ENCODE measurements at regions not wholly inside any gene's neighbourhood (a gene's known extent, or its start where the extent isn't known, plus 50 kb on each side); places are given as distances from the start of the nearest gene placed in this dataset.
"Not testable (repeated sequence)": the region's sequence is repeated elsewhere in the genome, so short reads cannot be mapped to it uniquely, and the experiment has no call there.

DNA sequence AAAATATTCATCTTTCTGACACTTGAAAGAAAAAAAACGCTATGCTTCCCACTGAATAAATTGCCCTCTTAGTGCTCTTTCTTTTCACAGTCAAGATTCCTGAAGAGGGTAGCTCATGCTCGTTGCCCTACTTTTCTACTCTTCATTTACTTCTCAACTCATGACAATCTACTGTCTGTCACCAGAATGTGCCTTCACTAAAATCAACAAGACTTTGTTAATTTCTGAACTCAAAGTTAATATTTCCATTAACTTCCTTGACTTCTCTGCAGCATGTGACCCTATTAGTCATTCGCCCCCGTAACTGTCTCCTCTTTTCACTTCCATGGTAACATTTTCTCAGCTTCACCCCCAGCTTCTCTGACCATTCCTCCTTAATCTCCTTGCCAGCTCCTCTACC lies 98.9 kb upstream of the MAPRE2 start:
- no peak for TF ChIP-seq GATA1 (IDR thresholded peaks at IDR 0.05; ENCODE audit: low read depth, low read length)
- no peak for TF ChIP-seq POLR2A (IDR thresholded peaks at IDR 0.05; ENCODE audit: low read length)

DNA sequence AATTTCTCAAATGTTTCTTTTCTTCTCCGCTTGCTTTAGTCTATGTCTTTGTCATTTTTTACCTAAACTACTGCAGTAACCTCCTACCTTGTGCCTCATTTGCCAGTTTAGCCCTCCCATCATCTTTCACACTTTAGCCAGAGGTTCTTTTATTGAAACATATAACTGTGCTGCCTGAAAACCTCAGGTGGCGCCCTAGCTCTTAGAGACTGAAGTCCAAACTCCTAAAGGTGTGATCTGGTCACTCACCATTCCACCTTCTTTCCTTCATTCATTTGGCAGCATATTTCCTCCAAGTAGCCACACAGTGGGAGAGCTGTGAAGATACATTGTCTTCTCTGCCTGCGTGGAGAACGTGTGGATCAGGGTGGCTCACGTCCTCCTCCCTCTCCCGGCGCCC lies 98.2 kb upstream of the MAPRE2 start:
- TF ChIP-seq POLR2A (IDR thresholded peaks at IDR 0.05; ENCODE audit: low read length) (no peak), GATA1 (IDR thresholded peaks at IDR 0.05; ENCODE audit: low read depth, low read length) (no peak)
- peak in 1 of 2 experiments; percentile 17 for DNase-seq

More for the DNA sequence above, 98.9 kb upstream of the MAPRE2 start:
- no peak for DNase-seq

DNA sequence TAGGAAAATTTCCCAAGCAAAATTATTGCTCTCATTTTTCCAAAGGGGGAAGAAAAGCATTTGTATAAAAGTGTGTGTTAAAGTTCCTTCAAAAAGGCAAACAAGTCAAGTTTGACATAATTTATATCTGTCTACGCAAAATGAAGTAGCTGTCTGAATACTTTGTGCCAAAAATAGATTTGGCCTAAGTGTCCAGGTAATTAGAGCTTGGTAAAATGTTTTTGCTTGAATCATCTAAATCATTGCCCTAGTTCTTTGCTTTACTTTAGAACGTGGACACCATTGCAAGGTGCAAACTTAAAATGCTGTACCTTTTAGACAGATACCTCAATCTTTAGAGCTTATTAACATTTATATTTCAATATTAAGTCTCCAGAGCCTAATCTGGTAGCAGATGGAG lies 97.6 kb upstream of the MAPRE2 start:
- DNase-seq = no peak
- no peak for TF ChIP-seq GATA1 (IDR thresholded peaks at IDR 0.05; ENCODE audit: low read depth, low read length)
- no peak for TF ChIP-seq POLR2A (IDR thresholded peaks at IDR 0.05; ENCODE audit: low read length)

DNA sequence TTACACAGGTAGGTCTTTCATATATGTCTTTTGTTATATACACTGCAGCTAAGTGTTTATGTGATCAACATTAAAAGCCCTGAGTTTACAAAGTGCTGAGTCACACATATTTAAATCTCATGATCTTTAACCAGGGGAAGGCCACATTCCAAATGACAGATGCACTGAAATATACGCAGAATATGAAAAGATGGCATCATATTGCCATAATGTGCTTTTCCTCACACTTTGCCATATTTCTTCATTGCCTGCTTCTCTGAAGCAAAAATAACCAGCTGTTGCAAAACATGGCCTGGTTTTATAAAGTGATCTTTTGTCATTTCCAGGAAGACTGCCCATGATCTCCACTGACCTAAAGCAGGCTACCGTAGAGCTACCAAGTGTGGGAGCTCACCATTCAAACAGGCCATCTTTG lies 93.5 kb upstream of the MAPRE2 start:
- no peak for TF ChIP-seq GATA1 (IDR thresholded peaks at IDR 0.05; ENCODE audit: low read depth, low read length)
- no peak for TF ChIP-seq POLR2A (IDR thresholded peaks at IDR 0.05; ENCODE audit: low read length)
- DNase-seq = peak; percentile 30 to 49

DNA sequence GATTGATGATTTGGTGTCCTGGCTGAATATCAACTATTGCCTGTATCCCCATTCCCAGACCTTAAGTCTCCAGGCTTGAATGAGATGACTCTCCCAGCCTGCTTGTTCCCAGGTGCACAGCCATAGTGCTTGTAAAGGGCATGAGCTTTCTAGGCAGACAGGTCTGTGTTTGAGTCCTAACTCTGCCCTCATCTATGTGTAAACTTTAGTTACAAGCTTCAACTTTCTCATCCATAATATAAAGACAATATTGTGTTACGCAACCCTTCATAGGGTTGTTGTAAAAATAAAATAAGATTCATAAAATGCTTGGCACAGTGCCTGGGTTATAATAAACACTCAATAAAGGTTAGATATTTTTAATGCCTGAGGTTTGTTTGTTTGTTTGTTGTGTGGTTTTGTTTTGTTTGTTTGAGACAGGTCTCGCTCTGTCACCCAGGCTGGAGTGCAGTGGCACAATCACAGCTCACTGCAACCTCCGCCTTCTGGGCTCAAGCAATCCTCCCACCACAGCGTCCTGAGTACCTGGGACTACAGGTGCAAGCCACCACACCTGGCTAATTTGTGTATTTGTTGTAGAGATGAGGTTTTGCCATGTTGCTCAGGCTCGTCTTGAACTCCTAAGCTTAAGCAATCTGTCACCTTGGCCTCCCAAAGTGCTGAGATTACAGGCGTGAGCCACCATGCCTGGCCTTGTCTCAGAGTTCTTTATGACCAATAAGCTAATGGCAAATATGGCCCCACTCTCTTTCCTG lies 89.4 kb upstream of the MAPRE2 start:
- TF ChIP-seq POLR2A (IDR thresholded peaks at IDR 0.05; ENCODE audit: low read length) (no peak), GATA1 (IDR thresholded peaks at IDR 0.05; ENCODE audit: low read depth, low read length) (no peak)
- DNase-seq = no peak

DNA sequence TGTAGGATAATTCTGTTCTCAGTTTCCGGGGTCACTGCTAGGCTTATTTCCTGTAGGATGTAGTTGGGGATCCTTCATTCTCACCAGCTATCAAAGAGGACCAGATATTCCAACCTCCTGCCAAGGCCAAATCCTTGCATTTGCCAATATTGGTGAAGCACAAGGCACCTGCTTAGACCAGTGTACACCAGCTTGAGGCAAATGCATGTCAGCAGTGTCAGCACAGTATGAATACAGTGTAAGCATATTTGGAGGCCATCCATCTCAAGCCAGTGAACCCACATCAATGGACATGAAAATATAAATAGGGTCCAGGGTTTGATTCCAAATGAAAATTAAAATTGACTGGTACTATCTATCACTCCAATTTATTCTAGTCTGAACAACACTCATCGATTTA lies 88.0 kb upstream of the MAPRE2 start:
- TF ChIP-seq GATA1 (IDR thresholded peaks at IDR 0.05; ENCODE audit: low read depth, low read length) (no peak), POLR2A (IDR thresholded peaks at IDR 0.05; ENCODE audit: low read length) (no peak)
- no peak for DNase-seq

DNA sequence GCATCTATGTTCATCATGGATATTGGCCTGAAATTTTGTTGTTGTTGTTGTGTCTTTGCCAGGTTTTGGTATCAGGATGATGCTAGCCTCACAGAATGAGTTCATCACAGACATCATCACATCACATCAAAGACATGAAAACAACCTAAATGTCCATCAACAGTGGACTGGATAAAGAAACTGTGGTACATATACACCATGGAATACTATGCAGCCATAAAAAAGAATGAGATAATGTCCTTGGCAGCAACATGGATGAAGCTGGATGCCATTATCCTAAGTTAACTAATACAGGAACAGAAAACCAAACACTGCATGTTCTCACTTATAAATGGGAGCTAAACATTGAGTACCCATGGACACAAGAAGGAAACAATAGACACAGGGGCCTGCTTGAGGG lies 85.7 kb upstream of the MAPRE2 start:
- not testable (repeated sequence) for DNase-seq

DNA sequence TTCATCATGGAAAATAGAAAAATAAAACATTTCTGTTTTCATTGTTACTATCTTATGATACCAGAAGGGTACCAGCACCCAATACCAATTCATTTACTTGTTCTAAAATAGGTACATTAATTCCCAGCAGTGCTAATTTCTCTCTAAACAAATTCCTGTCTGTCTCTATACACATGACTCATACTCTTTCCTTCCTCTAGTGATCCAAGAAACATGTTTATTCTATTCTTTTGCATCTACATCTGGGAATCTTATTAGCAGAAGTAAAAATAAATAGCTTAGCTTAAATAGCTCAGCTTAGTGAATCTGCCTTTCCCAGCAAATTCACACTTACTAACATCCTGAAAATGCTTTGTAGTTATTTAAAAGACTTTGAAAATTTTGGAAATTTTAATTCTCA lies 84.5 kb upstream of the MAPRE2 start:
- TF ChIP-seq GATA1 (IDR thresholded peaks at IDR 0.05; ENCODE audit: low read depth, low read length) (no peak), POLR2A (IDR thresholded peaks at IDR 0.05; ENCODE audit: low read length) (no peak)
- no peak for DNase-seq

DNA sequence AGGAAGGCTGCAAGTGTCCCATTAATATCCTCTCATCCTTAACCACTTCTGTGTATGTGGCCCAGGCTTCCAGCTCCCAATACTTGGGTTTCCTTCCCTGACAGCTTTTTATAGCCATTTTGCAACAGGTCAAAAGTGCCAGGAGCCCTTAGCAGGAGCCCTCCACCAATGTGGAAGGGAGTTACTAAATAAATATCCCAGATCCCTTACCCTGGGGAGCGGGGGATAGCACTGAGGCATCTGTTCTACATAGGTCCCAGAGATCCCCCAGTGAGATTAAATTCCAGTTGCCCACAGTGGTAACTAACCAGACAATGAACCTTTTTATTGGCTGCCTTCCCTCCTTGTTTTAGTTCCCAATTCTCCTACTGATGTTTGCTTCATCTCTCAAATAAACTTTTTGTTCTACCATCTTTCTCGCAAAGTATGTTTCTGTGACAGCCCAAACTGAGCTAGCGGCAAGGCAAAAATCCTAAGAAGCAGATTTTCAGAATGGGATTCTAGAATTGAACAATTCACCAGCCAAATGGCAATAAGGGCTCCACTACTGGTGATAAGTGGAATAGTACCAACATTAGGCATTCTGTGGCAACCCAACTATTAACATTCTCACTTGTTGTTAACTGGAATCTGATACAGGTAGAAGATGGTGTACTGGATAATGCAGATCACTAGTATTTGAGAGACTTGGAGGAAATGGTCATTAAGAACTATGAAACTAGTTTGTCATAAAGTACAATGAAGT lies 83.9 kb upstream of the MAPRE2 start:
- no peak for DNase-seq
- TF ChIP-seq GATA1 (IDR thresholded peaks at IDR 0.05; ENCODE audit: low read depth, low read length) = no peak
- no peak for TF ChIP-seq POLR2A (IDR thresholded peaks at IDR 0.05; ENCODE audit: low read length)

DNA sequence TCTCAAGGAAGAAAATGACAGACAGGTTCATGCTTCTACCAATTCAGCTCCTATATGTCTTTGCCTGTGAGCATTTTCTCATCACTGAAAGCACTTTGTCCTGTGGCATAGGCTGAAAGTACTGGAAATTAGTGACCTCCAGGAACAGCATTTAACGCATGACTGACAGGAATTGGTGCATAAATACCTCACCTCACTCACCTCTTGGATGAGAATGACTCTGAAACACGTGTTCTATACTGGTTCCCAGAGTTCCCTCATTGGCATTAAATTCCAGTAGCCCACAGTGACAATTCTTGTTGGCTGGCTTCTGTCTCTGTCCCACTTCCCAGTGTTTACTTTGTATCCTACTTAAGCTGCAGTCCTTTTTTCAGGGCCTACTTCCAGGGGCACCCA lies 83.4 kb upstream of the MAPRE2 start:
- TF ChIP-seq POLR2A (IDR thresholded peaks at IDR 0.05; ENCODE audit: low read length) = no peak
- no peak for TF ChIP-seq GATA1 (IDR thresholded peaks at IDR 0.05; ENCODE audit: low read depth, low read length)
- DNase-seq = no peak

DNA sequence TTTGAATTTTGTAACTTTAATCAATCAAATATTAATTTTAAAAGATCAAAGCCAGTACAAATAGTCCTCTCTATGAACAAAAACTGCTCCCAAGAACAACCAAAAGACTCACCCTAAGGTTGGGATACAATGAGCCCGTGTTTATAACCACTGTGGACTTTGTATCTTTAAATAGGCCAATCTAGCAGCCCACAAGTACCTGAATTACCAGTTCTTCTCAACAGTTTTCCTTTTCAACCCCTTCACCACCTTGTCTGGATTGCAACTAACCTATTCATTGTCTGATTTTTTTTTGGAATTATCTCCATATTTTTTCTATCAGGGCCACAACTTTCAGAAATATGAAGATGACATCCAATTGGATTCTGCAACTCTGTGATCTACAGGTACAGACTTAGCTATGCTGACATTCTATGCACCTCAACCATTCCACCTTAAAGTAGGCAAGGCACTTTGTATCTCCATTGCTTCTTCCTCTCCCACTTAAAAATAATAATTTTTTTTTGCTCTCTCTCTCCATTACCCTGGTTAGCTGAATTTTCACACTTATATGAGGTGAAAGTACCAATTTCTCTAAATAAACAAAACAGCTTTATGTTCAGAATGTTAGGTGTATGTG lies 81.9 kb upstream of the MAPRE2 start:
- no peak for DNase-seq
- TF ChIP-seq GATA1 (IDR thresholded peaks at IDR 0.05; ENCODE audit: low read depth, low read length) (no peak), POLR2A (IDR thresholded peaks at IDR 0.05; ENCODE audit: low read length) (no peak)

DNA sequence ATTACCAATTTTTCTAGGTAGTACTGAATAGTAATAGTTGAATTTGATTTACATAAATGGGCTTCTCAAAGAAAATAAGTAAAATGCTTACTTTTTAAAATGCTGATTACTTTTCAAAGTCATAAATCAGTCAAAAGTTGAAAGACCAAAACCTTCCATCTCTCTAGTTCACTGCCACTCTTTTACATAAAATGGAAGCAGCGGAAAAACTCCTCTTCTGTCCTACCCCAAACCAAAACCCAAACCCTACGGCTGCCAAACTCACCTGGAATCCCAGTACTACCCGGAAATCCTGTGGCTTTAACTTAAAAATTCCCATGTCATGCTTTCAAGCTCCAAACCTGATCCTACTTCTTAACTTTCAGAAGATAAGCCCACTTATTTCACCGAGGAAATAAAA lies 81.2 kb upstream of the MAPRE2 start:
- TF ChIP-seq POLR2A (IDR thresholded peaks at IDR 0.05; ENCODE audit: low read length) (no peak), GATA1 (IDR thresholded peaks at IDR 0.05; ENCODE audit: low read depth, low read length) (no peak)
- no peak for DNase-seq

DNA sequence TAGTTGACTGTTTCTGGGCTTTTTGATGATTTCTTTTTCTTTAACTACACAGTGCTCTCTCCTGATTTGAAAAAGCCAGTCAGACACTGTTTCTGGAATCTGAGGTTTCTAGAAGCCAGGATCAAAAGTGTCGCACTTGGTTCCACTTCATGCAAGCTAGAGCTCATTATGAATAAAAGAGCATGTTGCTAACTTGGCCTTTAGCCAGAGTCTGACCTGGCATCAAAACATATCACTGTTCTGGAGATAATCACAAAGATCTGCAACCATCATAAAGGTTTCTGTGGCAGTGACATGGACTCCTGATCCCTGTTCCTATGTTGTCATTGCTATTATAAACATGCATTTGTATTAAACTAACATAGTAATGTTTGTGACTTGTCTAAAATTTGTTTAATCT lies 76.1 kb upstream of the MAPRE2 start:
- no peak for TF ChIP-seq POLR2A (IDR thresholded peaks at IDR 0.05; ENCODE audit: low read length)
- no peak for TF ChIP-seq GATA1 (IDR thresholded peaks at IDR 0.05; ENCODE audit: low read depth, low read length)
- DNase-seq = no peak

DNA sequence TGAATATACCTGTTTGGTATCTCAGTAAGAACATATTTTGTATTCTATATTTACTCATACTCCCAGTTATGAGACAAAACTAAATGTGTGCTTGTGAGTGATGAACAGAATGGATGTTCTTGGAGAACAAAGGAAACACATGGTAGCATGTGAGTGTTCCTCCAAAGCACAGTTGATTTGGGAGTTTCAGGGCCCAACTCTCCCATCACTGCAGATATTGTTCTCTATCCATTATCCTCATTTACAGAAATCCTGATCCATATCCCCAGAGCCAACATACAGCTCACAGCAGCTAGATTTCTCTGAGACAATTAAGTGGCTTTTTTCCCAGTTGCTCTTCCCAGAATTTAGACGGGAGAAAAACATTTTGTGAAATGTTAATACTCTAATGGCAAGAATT lies 75.6 kb upstream of the MAPRE2 start:
- TF ChIP-seq POLR2A (IDR thresholded peaks at IDR 0.05; ENCODE audit: low read length) (no peak), GATA1 (IDR thresholded peaks at IDR 0.05; ENCODE audit: low read depth, low read length) (no peak)

DNA sequence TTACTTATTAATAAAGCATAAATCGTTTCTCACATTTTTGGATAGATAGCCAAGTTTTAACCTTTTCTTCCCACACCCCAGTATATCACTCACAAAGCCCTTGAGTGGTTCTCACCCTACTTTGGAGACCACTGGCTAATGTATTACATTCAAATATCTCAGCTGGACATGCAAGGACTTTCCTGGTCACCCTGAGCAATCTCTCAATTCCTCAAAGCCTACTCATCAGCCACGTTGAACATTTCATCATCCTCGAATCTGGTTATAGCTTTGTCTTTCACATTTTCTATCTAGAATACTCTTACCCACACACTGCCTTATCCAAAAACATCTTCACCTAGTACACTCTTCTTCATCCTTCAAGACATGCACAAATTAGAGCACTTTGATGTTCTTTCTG lies 71.1 kb upstream of the MAPRE2 start:
- TF ChIP-seq GATA1 (IDR thresholded peaks at IDR 0.05; ENCODE audit: low read depth, low read length) (no peak), POLR2A (IDR thresholded peaks at IDR 0.05; ENCODE audit: low read length) (no peak)
- no peak for DNase-seq

More for the DNA sequence above, 75.6 kb upstream of the MAPRE2 start:
- DNase-seq = no peak

Data from erythroblast (primary cell).